ENCODE measurements at regions not wholly inside any gene's neighbourhood (a gene's known extent, or its start where the extent isn't known, plus 50 kb on each side); places are given as distances from the start of the nearest gene placed in this dataset.
"Not testable (repeated sequence)": the region's sequence is repeated elsewhere in the genome, so short reads cannot be mapped to it uniquely, and the experiment has no call there.

DNA sequence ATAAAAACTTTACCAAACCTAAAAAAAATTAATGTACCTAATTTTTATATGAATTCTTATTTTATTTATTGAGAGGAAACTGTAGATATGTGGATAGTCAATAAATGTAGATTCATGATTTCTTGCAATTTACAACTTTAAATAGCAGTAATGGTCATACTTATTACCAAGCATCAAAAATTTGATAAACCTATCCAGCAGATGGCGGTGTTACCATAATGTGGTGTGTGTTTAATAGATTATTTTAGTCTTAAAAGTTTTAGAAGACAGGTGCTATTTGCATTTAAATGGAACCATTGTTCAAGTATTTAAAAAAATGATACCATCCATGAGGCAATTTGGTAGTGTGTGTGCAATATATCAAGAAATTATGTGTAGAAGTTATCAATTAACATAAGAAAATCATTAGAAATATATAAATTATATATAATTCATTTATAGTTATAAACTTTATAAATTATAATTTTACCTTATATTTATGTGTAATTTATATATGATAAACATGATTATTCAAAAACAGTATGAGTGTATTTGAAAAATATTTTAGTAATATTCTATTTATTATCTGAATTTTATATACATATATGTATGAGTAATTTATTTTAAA is 176.0 kb upstream of the BCHE start:
- peak; percentile 18 to 45 (median 40) for DNase-seq

DNA sequence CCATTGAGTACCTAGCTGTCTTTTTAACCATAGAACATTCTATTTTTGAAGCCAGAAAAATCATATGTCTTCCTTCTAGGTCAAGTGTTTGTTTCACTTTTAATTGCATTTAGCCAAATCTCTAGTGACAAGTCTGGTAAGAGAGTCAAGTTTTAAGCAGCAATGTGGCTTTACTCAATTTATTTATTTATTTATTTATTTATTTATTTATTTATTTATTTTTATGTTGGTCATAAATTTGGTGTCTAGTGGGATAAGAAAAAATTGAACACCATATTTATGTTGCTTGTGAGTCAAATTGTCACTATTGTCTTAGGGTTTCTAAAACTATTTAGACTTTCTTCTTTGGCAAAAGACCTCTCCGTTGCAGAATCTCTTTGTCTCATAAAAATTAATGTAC is 174.5 kb upstream of the BCHE start:
- no peak for DNase-seq

DNA sequence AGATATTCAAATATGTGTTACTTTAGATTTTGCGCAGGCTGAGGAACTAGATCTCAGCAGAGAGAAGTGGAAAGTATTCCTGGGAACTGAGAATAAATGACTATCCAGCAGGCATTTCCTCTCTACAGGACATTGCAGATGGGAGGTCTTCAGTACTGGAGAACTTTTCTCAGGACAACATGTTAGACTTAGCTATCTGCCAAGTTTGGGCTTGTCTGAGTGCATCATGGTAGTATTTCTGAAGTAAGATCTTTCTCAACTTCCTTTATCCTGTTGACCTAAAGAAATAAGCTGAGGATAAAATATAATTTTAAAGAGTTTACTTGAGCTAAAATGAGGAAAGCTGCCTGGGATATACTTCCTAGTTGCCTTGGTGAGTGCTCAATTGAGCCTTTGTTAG is 167.9 kb upstream of the BCHE start:
- no peak for DNase-seq

DNA sequence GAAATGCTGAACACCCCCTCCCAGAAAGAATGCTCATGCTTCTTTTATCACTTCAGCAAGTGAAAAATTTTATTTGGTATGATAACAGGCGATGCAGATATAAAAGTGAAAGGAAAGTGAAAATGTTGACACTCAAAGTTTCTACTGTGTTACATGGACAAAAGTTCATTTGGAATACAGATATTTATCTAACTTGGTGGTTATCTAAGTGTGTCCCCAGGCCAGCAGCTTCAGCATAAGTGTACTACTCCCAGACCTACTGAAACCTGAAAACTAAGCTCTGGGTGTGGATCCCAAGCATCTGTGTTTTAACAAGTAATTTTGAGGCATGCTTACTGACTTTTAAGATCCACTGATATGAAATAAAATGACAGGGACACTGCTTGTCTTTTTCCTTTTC is 157.1 kb upstream of the BCHE start:
- DNase-seq = no peak

DNA sequence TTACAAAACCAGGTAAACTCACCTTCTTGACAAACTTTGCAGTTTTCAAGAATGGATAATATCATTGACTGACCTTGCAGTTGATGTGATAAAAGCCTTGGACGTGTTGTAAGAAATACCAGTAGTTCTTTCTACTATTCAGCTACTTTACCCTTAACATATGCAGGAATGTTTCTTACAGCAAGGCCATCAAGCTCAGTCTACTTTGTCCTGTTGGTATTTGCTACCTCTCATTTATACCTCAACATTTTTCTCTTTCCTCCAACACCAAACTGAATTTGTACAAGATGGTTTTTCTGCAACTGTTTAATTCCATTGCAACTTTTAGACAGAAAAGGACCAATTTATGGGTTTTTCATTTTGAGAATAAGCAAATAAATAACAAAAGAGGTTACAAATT is 147.4 kb upstream of the BCHE start:
- no peak for DNase-seq

DNA sequence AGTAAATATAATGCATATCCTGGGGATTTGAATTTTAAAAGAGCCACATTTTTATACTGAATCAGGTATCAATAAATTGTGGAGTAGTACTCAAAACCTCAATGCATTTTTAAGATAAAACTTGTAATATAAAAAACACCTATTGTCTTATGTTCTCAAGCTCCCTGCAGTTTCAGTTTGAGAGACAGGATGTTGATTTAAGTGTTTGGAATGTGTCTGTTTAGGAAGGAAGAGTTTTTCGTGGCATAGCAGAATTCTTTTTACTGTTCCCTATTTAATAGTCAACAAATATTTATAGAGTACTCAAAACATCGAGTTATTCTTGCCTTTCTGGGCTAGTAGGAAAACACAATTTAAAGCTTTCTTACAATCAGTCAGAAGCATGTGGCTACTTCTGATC is 146.1 kb upstream of the BCHE start:
- DNase-seq = no peak

DNA sequence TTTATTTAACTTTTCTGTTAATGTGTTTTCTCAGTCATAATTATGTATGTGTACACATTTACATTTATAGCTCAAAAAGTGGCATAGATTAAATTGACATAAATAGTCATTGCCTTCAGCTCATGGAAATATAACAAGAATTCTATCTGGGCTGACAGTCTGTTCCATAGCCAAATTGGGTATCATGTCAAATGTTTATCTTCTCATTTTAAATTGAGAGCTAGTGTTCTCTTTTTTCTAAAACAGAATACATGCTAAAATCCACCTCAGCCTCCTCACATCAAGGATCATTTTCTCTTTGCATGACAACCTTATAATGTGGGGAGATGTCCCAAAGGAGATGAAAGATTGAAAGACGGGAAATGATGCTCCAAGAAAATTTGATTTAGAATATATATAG is 144.1 kb upstream of the BCHE start:
- no peak for DNase-seq

DNA sequence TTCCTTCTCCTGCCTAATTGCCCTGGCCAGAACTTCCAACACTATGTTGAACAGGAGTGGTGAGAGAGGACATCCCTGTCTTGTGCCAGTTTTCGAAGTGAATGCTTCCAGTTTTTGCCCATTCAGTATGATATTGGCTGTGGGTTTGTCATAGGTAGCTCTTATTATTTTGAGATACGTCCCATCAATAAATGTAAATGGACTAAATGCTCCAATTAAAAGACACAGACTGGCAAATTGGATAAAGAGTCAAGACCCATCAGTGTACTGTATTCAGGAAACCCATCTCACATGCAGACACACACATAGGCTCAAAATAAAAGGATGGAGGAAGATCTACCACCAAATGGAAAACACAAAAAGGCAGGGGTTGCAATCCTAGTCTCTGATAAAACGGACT is 123.6 kb upstream of the BCHE start:
- not testable (repeated sequence) for DNase-seq

DNA sequence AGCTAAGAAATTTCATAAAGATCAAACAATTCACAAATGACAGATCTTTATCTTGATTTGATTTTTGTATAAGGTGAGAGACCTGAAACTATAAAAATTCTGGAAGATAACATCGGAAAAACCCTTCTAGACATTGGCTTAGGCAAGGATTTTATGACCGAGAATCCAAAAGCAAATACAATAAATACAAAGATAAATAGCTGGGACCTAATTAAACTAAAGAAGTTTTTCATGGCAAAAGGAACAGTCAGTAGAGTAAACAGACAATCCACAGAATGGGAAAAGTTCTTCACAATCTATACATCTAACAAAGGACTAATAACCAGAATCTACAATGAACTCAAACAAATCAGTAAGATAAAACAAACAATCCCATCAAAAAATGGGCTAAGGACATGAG is 116.9 kb upstream of the BCHE start:
- no peak for DNase-seq

DNA sequence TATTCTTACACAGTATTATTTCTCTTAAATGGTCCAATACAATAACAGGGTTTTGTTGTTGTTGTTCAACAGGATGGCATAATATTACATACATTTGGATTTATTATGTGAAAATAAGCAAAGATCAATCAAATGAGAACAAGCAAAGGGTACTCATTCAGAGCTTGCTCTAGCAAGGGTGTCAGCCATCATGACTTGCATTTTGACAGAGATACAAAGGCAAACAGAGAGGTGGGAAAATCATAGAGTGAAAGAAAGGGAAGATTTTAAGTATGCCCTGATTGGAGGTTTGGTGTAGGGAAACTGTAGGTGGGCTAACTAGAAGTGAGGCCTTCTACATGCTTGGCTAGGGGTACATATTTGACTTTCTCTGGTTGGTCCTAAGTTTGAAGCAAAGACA is 109.1 kb upstream of the BCHE start:
- no peak for DNase-seq

DNA sequence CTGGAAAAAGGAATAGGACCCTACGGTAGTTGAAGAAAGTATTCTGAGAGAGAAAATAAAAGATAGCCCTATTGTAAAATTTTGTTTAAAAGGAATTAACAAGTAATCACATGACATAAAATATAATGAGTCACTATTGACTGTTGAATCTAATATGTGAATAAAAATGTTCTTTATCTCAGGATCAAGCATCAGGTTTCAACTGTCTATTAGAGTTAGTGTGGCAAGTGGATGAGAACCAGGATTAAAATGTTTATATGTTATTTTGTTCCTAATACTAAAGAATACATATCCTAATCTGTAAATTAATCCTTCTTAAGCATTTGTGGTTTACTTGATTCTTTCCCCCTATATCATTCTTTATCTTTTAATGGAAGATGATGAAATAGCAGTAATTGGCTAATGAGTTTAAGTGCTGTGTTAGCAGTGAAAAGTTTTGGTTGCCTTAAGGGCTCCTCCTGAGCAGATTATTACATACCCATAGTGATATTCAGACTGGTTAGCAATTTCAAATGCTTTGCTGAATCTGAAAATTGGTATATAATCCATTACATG is 101.8 kb upstream of the BCHE start:
- no peak for DNase-seq

DNA sequence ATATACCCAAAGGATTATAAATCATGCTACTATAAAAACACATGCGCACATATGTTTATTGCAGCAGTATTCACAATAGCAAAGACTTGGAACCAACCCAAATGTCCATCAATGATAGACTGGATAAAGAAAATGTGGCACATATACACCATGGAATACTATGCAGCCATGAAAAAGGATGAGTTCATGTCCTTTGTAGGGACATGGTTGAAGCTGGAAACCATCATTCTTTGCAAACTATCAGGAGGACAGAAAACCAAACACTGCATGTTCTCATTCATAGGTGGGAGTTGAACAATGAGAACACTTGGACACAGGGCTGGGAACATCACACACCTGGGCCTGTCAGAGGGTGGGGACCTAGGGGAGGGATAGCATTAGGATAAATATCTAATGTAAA is 98.9 kb upstream of the BCHE start:
- not testable (repeated sequence) for DNase-seq

DNA sequence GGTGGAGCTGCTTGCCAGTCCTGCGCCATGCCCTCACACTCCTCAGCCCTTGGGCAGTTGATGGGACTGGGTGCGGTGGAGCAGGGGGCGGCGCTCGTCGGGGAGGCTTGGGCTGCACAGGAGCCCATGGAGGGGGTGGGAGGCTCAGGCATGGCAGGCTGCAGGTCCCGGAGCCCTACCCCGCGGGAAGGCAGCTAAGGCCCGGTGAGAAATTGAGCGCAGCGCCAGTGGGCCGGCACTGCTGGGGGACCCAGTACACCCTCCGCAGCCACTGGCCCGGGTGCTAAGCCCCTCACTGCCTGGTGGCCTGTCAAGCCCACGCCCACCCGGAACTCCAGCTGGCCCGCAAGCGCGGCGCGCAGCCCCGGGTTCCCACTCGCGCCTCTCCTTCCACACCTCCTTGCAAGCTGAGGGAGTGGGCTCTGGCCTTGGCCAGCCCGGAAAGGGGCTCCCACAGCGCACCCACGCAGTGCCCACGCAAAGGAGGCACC is 87.1 kb upstream of the BCHE start:
- not testable (repeated sequence) for DNase-seq

DNA sequence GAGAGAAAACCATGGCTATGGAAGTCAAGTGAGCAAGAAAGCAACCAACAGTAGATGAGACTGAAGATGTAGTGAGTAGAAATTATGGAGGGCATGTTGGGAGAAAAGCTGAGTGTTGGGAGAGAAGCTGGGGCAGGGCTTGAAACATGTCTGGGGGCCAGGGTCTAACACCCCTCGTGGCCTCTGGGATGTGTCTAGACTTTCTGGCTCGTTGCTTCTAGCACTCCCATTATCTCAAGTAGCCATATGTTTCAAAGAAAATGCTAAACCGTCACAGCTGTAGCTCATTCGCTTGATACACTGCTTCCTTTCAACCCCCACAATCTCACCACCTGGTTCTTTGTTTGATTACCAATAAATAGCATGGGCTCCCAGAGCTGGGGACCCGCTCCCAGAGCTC is 83.8 kb upstream of the BCHE start:
- DNase-seq = no peak

DNA sequence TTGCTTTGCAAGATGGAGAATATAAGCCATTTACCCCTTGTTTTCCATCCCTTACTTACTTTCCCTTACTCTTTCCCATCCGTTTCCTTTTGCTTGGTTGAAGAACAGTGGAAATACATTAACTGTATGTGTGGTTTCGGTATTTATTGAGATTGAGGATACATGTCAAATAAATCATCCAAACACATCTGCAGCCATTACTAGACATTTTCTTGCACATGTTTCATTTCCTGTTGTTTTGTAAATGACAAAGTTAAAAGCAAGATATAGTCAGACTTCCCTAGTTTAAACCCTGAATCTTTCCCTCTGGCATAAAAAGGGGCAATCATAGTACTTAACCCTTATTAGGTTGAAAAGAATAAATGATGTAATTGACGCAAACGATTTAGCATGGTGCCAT is 82.1 kb upstream of the BCHE start:
- DNase-seq = no peak

DNA sequence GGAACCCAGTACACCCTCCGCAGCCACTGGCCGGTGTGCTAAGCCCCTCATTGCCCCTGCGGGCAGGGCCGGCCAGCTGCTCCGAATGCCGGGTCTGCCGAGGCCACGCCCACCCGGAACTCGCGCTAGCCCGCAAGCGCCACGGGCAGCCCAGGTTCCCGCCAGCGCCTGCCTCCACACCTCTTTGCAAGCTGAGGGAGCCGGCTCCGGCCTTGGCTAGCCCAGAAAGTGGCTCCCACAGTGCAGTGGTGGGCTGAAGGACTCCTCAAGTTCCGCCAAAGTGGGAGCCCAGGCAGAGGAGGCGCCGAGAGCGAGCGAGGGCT is 81.4 kb upstream of the BCHE start:
- DNase-seq = no peak

DNA sequence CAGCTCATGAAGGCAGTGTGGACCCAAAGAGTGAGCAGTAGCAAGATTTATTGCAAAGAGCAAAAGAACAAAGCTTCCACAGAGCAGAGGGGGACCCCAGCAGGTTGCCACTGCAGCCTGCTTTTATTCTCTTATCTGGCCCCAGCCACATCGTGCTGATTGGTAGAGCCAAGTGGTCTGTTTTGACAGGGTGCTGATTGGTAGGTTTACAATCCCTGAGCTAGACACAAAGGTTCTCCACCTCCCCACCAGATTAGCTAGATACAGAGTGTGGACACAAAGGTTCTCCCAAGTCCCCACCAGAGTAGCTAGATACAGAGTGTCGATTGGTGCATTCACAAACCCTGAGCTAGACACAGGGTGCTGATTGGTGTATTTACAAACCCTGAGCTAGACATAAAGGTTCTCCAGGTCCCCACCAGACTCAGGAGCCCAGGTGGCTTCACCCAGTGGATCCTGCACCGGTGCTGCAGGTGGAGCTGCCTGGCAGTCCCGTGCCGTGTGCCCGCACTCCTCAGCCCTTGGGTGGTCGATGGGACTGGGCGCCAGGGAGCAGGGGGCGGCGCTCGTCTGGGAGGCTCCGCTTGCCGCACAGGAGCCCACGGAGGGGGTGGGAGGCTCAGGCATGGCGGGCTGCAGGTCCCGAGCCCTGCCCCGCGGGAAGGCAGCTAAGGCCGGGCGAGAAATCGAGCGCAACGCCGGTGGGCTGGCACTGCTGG is 80.9 kb upstream of the BCHE start:
- not testable (repeated sequence) for DNase-seq

DNA sequence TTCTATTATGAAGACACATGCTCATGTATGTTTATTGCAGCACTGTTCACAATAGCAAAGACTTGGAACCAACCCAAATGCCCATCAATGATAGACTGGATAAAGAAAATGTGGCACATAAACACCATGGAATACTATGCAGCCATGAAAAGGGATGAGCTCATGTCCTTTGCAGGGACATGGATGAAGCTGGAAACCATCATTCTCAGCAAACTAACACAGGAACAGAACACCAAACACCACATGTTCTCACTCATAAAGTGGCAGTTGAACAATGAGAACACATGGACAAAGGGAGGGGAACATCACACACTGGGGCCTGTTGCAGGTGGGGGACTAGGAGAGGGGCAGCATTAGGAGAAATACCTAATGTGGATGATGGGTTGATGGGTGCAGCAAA is 77.9 kb upstream of the BCHE start:
- not testable (repeated sequence) for DNase-seq

DNA sequence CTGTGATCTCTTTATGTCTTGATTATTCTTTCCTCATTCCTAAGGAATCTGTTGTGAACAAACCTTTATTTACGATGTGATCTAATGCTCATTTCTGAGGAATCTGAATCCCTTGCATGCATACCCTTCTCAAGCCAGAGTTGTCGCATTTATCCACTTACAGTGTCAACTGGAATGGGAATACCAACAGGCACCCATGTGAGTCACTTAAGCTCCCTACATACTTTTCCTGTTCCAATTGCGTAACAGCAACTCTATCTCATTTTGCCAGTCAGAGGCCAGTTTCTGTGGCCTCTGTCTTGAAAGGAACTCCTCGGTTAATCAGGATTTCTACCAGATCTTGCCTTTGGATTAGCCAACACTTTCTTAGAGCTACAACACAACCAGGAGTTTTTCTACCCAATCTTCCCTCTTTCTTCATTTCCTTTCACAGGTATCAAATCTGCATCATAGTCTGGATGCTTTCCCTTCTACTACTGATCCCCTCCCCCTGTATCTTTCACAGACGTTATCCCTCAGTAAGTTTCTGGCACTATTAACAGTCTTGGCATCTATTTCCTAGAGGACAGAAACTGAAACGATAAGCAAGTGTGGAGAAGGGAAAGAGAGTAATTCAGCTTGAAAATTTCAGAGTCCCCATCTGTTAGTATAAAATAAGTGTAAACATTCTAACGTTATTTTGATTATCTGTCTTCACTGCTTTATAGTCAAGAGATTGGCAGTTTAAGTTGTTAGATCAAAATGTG is 66.8 kb upstream of the BCHE start:
- no peak for DNase-seq

DNA sequence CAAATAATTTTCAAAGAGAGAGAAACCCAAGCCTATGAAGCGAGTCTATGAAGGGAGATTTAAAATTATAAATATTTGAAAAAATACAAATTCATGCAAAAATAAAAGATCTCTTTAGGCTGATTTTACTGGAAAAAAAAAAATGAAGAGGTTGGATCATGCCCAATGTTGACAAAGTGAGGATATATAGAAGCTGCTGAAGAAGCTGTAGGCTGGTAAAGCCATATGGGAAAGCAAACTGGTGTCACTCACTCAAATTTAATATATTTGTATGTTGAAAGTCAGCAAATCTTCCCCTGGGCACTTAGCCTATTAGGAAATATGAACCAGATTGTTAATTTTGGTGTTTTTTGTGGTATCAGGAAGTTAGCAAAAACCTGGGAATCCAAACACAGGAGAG is 61.8 kb upstream of the BCHE start:
- DNase-seq = no peak

DNA sequence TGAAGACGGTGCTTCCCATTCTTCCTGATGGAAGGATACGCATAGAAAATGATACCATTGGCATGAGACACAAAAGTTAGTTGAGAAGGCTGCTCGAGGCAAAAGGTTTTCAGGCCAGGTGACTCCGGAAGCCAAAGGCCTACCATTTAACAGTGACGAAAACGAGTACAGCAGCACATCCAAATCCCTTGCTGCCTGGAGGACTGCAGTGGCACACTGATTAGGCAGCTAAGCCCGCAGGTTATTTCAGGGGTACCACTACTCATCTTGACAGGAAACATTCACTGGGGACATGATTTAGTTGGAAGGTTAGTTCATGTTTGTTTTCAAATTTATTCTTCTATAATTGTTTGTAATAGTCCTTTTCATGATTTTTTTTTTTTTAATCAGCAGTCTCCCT is 59.9 kb upstream of the BCHE start:
- DNase-seq = no peak

DNA sequence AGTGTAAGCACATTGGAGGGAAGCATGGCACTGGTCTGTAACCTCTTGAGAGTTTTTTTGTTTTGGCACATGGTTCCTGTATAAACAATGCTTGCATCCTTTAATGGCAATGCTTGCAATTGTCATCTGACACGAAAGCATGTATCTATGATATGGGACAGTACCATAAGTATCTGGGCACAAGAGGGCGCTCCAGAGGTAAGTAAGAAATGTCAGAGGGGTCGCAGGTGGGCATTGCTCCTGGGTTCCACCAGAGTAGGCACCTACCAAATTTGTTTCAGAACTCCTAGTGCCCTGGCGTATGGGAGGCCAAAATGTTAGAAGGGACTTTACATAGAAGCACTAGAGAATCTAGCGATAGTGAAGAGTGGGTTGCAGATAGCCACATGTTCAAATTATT is 58.7 kb upstream of the BCHE start:
- peak in 3 of 4 experiments; percentile 4 to 17 (median 8) for DNase-seq

DNA sequence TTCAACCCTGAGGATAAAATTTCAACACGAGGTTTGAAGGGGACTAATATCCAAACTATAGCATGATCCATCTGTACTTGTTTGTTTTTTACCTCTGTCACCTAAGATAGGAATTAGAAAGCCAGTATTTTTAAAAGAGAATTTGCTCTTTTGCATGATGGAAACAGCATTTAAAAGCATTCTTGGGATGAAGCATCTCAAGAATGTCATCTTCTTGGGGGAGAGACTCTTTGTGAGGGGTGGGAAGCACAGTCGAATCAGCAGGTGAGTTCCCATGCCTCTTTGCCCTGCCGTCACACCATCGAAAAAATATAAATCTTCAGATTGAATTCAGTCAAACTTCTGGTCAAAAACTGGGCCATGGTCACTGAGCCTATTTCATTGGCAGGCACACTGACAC is 55.3 kb upstream of the BCHE start:
- DNase-seq = no peak

Measured in suppressor macrophage (primary cell).